Cerebellar cortex (tissue), 1 donor: ENCODE measurements at regions not wholly inside any gene's neighbourhood (a gene's known extent, or its start where the extent isn't known, plus 50 kb on each side); places are given as distances from the start of the nearest gene placed in this dataset.
"Not testable (repeated sequence)": the region's sequence is repeated elsewhere in the genome, so short reads cannot be mapped to it uniquely, and the experiment has no call there.

Experiments
- DNase-seq: peaks from one replicate; pipeline ENCODE4 v3.0.0-alpha.2; 2015; ENCODE audit warnings: low spot score

DNA sequence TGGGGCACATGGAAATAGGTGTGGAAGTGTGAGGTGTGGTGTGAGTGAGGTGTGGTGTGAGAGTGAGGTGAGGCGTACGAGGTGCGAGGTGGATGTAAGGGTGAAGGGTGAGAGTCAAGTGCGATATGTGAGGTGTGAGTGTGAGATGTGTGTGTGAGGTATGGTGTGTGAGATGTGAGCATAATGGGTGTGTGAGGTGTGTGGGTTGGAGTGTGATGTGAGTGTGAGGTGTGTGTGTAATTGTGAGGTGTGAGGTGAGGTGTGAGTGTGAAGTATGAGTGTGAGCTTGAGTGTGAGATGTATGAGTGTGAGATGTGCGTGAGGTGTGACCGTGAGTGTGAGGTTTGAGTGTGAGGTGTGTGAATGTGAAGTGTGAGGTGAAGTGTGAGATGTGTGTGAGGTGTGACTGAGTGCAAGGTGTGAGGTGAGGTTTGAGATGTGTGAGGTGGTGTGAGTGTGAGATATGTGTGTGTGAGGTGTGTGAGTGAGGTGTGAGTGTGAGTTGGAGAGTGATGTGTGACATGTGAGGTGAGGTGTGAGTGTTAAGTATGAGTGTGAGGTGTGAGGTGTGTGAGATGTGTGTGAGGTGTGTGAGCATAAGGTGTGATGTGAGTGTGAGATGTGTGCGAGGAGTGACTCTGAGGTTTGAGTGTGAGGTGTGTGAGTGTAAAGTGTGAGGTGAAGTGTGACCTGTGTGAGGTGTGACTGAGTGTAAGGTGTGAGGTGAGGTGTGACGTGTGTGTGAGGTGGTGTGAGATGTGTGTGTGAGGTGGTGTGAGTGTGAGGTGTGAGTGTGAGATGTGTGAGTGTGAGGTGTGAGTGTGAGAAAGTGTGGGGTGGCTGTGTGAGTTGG is 354.0 kb downstream of the FOXL1 start:
- no peak for DNase-seq

DNA sequence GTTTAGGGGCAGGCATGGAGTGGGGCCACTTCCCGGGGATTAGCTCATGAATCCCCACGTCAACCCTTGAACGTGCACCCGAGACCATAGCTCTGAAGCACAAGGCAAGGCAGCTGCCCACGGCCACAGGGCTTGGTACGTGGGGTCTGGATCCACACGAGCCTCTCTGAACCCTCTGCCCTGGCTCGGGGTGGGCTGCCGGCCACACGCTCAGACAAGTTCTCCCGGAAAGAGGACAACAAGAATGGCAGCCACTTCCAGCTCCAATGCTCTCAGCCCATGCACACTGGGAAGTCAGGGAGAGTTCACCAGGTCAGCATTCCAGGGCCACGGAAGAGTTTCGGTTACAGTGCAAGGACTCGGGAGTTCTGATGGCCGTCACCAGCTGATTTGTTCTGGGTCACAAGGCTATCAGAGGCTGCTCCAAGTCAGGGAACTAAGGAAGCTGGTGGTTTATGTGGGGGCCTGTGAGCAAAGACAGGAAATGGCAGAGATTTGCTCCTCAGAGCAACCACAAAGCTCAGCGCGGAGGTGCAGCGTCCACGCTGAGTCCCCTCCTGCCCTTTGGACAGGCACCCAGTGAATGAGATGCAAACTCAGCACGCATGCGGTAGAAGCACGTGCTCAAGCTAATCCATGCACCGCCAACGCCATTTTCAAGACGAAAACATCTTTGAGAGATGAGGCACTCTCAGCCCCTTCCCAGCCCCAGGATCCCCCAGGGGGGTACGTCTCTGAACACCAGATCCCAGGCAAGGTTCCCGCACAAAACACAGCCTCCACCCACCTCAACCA is 356.4 kb downstream of the FOXL1 start:
- DNase-seq = no peak

DNA sequence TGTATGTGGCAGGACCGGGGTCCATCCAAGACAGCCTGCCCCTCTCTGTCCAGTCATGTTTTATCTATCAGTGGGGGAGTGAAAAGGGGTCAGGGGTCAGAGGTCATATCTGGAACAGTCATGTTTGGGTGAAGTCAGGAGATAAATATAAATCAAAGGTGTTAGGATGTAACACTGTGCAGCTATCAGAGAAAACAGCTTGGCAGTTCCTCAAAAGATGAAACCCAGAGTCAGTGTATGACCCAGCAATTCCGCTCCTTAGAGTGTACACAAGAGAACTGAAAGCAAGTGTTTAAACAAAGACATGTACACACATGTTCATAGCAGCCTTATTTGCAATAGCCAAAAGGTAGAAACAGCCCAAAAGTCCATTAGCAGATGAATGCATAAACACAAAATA is 361.3 kb downstream of the FOXL1 start:
- DNase-seq = no peak

DNA sequence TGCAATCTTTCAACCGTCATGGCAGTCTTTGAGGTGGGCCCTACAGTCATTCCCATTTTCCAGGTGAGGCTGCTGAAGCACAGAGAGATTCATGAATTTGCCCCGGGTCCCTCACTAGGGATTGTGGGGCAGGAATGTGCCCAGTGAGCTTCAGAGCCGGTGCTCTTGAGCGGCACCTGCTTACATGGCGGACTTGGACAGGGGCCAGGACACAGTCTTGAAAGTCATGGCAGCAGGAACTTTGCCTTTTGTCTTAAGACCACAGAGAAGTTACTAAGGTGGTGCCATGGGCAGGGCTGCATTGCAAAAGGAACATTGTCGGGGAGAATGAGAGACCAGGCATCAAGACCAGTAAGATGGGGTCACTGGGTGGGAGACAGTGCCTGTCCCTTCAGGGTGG is 363.4 kb downstream of the FOXL1 start:
- no peak for DNase-seq

DNA sequence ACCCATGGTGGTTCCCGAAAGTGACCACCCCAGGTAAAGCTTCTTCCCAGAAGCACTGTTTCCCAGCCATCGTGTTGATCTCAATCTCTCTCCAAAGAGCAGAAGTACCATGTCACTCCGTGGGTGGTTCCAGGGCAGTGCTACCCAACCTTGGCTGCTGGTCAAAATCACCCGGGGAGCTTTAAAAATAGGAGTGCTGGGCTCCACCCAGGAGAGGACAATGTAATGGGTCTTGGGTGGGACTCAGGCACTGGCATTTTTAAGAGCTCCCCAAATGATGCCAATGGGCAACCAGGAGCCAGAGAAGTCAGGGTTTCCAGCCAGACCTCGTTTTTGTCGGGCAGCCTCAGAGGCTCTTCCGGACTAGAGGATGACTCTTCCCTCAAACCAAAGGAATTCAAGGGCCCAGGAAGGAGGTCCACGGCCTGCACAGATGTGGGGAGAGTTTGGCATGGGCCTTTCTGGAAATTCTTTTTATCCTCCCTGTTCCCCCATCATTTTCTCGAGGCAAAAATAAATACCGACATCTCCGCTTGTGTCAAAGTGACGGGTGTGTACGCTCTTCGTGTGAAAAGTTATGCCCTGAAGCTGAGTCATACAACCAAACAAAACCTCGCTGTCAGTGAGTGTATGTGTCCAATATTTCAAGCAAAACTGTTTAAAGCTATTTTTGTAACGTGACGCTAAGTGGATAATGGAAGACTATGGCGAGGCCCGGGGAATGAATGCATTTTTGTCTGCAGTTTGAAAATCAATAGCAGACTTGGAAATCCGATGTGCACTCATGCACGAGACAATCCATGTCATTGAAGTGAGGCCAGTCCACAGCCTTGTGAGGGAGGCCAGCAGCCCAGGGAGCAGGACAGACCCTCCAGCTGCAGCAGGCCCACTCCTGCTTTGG is 364.1 kb downstream of the FOXL1 start:
- no peak for DNase-seq

DNA sequence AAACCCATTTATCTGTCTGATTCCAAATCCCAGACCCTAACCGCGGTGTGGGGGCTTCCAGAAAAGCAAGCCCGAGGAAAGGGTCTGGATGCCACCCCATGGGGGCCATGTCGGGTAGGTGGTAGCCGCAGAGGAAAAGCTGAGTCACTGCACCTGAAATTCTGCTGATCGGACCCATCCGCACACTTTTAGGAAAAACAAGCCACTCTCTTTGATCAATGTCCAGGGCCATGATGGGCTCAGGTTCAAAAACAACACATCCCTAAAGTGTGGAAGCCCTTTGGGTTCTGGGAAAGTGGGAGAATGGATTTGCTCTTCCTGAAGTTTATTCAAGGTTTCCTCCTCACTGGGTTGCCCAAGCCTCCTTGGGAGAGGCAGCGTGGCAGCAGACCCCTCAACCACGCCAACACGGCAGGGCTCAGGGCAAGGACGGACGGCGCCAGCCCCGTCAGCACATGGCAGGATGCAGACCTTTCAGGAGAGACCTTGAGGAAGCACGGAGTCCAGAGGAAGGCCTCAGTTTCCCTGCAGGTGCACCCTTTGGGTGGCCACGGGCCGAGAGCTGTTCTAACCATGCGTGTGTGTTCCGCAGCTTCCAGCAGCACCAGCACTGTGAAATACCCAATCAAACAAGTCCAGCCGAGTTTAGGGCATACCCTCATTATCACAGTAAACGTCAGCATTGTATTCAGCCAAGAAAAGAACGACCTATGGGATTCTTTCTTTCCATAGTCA is 367.0 kb downstream of the FOXL1 start:
- DNase-seq = no peak

DNA sequence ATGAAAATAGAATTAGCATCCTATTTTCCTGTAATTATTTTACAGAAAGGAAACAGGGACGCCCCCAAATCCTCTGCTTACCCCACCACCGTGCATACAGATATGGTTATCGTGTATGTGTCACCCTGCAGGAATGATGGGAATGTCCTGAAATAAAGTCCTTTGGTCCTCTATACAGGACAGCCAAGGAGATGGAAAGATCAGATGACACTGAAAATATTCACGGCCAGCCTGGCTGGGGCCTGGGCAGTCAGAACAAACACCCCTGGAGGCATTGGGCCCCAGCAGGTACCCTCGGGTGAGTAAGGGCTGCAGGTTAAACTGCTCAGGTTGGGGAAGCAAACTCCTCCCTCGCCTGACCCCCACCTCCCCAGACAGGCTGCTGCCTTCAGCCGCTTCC is 368.0 kb downstream of the FOXL1 start:
- no peak for DNase-seq

DNA sequence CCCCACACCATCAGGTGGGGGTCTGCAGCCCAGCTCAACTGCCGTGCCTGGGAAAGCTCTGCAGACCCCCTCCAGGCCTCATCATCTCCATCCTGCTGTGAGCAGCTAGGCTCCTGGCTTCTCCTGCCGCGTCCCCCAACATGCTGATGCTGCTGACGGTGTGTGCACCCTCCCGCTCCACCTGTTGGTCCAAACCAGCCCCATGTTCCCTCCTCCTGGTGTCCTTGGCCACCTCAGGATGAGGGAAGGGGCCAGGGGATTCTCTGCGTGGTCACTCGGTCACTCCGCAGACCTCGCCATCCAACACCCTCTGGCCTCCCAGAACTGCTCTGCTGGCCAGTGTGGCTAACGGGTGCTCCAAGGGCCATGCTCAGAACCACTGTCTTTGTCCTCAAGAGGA is 368.6 kb downstream of the FOXL1 start:
- no peak for DNase-seq

DNA sequence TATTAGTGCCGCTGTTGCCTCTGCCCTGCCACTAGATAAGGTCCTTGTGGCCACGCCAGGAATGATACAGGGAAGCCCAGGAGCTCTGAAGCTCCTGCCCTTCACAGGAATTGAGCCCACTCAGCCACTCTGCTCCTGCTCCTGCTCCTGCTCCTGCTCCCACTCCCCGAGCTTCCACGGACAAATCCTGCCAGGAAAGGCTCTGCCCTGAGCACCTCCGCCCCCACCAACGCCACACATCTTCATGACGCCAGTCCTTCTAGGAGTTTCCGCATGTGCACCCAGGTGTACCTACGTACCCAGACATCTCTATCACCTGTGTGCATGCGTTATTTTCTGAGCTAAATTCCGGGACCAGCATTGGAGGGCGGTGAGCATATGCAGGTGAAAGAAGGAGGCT is 369.1 kb downstream of the C16orf95 start:
- DNase-seq = no peak

DNA sequence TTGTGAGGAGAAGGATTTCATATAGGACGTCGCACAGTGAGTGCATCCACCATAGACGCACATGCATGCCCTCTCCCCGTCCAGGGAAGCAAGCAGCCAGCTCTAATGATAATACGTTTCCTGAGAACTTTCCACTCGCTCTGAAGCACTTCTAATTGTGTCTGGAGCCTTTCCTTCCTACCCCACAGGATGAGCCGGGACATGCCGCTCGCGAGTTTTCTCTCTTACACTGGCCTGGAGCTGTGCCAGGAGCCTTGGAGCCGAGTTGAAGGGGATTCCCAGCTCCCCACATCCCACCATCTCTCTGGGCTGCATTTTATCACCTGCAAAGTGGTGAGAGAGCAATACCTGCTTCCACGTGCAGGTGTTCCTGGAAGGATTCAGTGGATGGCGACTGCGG is 368.1 kb downstream of the C16orf95 start:
- DNase-seq = no peak

DNA sequence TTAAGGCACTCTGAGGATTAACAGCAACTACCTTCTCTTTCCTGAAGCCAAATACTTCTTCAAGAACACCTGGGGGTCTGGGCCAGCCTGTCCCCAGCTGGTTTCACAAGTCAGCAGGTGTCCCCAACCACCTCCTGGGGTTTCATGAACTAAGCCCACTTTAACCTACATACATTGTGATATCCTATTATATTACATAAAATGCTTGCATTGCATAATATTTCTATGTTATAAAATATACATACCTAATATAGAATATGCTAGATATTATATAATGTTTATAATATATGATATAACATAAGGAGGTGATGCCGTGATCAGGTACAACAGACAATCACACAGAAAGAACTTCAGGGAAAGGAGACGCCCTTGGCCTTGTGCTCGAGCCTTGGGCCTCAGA is 367.6 kb downstream of the C16orf95 start:
- no peak for DNase-seq

DNA sequence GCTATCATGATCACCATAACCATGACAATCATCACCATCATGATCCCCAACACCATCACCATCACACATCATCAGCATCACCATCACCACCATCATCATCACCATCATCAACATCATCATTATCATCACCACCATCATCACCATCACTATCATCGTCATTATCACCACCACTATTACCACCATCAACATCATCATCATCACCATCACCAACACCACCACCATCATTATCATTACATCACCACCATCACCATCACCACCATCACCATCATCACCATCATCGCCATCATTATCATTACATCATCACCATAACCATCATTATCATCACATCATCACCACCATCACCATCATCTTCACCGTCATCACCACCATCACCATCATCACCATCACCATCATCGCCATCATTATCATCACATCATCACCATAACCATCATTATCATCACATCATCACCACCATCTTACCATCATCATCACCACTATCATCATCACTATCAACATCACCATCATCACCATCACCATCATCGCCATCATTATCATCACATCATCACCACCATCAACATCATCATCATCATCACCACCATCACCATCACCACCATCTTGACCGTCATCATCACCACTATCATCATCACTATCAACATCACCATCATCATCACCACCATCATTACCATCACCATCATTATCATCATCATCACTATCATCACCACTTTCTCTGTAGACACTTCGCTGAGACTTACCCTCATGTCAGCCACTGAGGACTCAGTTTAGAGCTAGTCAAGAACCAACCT is 366.0 kb downstream of the C16orf95 start:
- no peak for DNase-seq

DNA sequence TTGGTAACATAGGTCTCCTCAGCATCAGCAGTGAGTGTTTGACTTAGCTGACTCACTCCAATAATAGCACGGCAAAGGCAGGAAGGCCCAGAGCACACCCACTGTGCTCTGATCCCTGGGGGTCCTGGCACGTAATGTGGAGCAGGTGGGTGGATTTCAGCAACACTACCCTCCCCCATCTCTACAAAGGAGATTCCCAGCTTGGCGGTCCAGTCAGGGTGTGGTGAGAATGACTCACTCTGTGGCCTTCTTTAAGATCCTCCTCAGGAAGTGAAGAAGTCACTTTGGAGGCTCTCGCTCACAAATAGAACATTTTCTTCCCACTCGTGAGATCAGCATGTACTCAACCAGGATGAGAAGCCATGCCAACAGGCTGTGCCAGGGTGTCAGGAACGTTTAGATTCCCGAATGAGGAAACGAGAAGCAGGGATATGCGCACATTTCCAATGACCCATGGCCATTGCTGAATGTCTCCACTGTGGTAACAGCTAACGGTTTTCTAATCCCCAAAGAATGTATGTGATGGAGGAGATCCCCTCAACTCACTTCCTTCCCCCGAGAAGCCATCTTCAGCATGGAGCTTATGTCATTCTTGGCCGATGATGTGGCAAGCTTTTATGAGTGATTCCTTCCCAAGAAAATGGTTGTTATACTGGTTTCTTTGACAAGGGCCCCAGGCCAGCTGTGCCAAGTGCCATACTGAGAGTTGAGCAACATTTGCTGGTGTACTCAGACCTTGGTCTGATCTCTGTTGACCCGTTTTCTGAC is 365.2 kb downstream of the C16orf95 start:
- no peak for DNase-seq

DNA sequence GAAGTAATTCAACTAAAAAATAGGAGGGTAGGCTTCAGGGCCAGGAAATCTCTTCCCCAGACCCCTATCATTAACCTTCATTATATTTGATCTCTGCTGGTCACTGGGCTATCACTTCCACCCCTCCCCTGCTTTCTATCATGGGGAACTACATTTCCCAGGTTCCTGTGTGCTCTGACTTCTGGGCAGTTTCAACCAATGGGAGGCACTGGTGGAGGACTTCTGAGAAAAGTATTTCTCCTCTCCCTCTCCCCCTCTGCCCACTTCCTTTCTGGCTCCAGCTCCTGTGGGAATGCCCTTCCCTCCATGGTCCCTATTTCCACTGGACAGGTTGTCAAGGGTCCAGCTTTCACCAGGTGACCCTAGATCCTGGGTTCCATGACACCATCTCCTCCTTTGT is 364.4 kb downstream of the C16orf95 start:
- no peak for DNase-seq

DNA sequence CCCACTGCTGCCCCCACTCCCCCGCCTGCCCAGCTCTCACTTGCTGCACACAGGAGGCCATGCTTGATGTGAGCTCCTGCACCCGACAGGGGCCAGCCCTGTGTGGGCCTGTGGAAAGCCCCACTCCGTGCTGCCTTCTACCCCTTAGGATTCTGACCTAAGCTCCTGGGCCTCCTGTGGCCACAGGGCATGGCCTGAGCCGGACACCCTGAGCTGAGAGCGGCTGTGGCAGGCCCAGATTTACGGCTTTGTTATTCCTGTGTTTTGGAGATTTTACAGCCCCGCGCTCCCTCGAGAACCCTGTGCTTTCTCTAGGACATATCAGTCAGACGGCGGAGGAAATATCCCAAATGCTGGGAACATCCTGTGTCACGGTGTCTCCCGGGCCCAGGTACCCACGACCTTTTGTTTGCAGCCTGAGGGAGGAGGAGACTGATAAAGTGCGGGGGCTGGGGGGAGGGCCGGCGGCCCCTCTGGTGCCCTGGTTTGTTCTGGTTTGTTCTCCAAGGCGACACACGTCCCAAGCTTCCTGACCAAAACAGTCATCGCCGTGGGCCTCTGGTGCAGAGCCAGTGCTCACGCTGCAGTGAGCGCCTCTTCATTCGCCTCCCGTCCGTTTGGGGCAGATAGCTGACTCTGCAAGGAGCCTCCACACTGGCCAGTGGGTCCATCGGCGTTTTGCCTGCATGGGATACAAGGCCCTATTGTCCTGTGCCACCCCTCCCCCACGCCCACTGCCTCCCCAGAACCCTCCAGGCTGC is 363.4 kb downstream of the C16orf95 start:
- DNase-seq = no peak

DNA sequence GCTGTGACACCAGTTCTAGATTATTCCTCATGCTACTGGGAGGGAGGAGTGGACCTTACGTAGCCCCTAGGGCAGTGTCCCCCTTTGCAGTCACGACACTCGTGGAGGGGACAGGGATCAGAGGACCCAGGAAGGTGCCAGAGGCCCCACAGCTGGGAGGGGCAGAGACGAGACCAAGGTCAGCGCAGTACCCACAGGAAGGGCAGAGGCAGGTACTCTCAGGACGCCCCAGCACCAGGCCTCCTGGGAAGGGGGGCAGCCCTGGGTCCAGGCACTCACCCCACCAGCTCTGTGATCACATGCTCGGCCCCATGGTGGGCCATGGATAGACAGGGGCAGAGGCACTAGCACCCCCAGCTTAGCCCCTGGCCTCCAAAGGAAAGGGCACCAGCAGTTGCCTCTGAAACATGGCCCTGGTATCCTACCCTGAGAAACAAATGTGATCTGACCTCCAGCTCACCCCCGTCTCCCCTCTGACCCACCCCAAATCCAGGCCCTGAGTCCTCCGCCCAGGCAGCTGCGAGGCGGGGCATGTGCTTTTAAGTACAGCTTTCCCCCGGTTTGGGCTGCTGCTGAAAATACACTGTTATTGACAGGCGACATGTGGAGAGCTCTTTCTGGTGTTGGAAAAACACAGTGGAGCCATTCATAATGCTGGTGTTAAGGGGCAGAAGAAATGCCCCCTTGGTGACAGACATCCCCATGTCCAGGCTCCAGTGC is 361.9 kb downstream of the C16orf95 start:
- no peak for DNase-seq

DNA sequence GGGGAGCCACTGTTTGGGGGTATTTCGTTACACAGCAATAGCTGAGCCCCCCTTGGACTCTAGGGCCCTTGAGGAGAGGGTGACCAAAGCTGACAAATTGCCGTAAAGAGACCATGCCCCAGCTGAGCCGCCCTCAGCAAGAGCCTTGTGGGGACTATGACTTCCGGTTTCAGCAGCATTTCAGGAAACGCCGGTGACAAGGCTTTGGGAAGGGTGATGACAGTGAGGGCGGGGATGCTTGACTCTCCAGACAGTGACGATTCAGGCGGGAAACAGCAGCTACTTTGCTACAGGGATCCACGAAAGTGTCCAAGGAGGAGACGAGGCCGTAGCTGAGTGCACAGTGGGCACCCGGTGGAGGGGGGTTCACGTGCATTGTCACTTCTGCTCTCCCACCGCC is 360.8 kb downstream of the C16orf95 start:
- no peak for DNase-seq

DNA sequence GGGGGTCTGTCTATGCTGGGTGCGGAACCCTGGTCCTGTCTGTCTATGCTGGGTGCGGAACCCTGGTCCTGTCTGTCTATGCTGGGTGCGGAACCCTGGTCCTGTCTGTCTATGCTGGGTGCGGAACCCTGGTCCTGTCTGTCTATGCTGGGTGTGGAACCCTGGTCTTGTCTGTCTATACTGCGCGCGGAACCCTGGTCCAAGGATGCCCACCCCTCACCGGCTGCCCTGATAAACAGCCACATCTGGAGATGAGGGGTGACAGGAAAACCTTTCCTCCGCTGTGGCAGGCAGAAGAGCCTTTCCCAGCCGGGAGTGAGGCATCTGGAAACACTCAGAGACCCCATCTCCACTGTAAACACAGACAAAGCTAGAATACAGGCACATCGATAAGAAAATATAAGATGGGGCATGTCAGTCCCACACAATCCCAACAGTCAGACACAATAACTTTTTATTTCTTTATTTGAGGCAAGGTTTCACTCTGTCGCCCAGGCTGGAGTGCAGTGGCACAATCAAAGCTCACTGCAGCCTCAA is 359.5 kb downstream of the C16orf95 start:
- not testable (repeated sequence) for DNase-seq
